Lung microvascular endothelial cell (primary cell): ENCODE measurements at regions not wholly inside any gene's neighbourhood (a gene's known extent, or its start where the extent isn't known, plus 50 kb on each side); places are given as distances from the start of the nearest gene placed in this dataset.
"Not testable (repeated sequence)": the region's sequence is repeated elsewhere in the genome, so short reads cannot be mapped to it uniquely, and the experiment has no call there.

ENCODE experiments used
- DNase-seq, 2 donors: peaks; one replicate each; pipeline versions ENCODE4 v3.0.0 to v3.0.0-alpha.2; 2010; ENCODE audit warnings: low read depth in 2 of 2

DNA sequence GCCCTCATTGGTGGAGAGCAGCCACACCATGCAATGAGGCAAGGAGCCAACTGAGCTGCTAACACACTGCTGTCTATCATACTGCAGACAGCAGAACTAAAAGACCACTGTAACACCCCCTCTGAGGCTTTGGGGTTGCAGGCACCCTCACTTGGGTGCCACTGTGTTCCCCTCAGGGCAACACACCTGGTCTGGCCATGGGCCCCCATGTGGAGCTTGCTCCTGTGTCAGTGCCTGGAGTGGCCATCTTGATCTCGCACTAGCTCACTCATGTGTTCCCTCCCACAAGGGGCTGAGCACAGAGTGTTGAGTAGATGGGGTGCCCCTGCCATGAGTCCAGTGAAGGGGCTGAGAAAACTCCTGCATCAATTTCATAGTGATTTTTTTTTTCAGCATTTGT lies 532.4 kb upstream of the FTMT start:
- no peak for DNase-seq

DNA sequence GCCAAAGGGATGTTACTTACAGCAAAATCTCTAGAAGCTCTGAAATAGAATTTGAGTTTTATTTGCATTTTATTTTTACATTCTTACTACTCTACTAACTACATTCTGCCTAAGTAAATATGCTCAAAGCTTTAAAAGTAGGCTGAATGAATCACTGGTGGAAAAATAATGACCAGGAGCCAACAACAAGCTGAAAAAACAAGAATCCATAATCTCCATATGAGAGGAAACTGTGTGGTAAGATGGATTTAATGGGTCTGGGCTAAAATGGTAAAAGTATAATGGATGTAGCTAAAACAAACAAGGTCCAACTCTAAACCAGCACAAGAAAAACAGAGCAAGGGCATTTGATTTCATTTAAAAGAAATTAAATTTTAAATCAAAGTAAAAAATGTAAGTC lies 525.8 kb upstream of the FTMT start:
- DNase-seq: peak in 1 of 2 donors; percentile 94

DNA sequence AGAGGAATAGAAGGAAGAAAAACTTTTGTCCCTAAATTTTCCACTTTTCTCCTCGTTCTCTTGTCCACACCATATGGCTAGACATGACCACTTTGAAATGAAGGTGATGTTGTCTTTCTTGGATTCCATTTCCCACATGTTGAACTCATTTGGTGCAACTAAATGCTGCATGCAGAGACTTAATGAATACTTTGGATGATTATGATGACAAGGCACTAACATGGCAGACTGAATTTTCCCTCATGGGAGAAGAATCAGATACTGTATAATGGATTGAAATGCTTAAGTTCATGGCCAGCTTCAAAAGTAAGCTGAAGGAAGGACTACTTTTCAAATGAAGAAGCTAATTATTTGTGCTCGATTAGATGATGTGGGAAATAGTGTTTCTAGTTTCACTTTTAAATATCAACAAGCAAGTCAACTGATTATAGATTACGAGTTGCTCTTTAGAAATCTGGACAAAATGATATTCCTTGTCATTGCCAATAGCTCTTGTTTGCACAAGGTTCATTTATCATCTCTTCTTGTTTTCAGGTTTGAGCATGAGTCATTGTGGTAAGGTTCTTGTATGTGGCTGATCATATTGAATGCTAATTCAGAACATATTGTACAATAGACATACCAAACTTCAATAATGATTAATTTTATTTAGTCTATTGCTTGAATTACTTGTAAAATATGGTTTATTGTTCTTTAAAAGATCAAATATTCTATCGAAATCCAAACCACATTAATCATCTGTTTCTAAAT lies 501.3 kb upstream of the FTMT start:
- DNase-seq: no peak

DNA sequence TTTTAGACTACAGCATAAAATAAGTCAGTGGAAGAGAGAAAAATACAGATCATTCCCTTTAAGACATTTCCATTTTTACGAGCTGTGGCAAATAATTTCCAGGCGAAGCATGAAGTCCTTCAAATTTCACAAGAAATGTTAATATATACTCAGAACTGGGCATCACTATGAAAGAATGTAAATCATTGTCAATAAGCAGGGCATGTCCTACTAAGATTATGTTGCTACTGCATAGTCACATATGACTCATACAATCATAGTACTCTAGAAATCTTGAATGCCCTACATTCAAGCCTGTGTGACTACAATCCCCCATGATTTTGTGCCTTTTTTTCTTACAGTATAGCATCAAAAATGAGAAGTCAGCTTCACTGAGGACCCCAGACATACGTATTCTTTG lies 485.2 kb upstream of the FTMT start:
- no peak for DNase-seq

DNA sequence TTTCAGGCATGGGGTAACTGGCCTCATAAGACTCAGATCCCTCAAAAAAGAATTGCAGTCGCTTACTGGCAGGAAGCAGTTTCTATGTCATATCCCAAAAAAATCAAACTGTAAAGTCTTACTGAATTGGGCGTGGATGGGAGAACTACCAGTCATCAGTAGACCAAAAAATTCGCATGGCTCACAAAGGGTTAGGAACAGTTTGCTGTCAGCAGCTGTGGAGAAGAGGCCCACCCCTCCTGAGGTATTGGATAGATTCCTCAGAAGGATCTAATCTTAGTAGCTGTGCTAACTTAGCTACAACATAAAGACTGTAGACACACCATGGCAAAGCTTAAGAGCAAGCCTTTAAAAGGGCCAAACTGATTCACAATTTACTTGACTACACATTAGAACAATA lies 478.3 kb upstream of the FTMT start:
- no peak for DNase-seq

DNA sequence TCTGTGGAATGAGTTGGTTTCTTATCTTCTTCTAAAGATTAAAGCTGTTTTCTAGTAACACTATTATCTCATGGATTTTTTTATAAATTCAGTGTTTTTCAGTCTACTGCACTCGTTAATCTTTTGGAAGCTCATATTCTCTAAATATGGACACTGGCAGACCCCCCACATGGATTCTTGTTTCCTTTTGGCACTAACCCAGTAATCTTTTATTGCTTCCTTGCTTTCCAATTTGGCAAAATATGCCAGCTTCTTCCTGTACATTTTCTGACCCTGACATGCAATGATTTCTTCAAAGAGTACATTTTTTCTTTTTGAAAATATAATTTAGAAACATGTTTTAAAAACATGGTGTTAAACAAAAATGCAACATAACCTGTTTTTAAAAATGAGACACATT lies 474.2 kb upstream of the FTMT start:
- DNase-seq: peak in 1 of 2 donors; percentile 55

DNA sequence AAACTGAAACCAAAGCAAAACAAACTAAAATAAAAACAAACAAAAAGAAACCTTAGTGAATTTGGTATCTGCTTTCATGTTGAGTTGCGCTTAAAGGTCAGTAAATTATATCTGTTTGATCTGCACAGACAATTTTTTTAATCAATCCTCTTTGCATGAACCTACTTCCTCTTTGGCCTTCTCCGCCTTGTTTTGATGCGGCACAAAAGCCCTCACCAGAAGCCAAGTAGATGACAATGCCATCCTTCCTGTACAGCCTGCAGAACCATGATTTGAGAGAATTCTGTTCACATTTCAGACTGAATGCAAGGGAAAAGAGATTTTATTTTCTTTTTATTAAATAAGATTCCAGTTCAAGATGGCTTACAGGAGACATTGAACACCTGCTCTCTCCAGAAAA lies 473.6 kb upstream of the FTMT start:
- peak in 1 of 2 donors; percentile 68 for DNase-seq

DNA sequence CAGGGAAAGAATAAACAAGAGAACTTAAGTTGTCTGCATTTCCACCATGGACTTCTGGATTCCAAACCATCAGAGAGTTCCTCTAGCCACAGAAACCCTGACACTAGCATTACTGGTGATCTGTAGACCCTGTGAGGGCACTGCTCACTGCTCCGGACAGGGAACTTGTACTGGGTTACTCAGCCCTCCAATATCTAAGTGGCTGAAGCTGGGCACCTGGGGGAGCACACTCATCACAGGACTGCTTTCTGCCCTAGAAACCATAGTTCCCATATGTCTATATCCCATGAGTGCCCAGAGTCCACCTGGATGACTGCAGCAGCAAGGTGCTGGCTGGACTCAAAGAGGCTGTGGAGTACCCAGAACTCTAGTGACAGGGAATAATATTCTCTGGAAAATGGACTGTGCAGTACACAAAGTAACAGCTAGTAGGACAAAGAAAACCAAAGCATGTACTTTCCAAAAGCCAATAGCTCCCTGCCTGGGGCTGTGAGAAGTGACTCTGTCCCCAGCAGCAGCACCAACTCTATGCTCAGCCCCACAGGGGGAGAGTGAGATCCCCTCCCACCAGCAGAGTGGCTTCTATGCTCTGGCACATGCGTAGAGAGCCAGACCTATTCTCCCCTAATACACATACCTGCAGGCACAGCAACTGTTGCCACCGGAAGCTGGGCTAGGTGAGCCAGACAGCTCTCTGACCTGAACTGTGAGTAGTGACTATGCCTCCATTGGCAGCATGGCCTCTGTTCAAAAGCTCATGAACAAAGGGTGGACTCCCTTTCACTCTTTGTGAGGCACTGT lies 472.9 kb upstream of the FTMT start:
- peak in 1 of 2 donors; percentile 19 for DNase-seq

DNA sequence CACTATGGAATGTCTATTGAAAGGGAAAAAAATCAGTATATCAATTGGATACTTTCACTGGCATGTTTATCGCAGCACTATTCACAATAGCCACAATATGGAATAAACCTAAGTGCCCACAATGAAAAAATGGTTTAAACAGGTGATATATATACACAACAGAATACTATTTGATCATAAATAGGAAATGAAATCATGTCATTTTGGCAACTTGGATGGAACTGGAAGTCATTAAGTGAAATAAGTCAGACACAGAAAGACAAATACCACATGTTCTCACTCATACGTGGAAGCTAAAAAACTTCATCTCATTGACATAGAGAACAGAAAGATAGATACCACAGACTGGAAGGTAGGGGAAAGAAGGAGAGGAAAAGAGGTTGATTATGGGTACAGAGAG lies 471.6 kb upstream of the FTMT start:
- DNase-seq: peak in 1 of 2 donors; percentile 67

DNA sequence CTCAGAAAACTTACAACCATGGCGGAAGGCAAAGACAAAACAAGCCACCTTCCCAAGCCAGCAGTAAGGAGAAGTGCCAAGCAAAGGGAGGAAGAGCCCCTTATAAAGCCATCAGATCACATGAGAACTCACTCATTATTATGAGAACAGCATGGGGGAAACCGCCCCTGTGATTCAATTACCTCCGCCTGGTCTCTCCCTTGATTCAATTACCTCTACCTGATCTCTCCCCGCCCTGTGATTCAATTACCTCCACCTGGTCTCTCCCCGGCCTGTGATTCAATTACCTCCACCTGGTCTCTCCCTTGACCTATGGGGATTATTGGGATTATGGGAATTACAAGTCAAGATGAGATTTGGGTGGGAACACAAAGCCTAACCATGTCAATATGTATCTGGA lies 467.3 kb upstream of the FTMT start:
- no peak for DNase-seq

DNA sequence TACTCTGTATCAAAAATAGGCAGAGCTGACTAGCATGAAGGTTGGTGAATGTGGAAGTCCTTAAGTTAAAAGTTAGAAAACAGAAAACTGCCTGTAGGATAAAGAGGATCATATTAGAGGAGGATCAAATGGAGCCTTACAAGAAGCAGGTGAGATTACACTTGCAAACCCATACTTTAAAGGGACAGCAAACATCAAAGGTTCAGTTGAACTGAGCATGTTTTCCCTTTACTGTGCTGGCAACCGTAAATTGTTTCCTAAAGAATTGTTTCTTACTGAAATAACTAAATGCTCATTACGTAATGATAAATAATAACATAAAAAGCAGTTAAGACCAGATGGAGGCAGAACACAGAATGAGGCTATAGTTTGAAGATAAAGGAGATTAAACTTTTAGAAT lies 465.3 kb upstream of the FTMT start:
- DNase-seq: no peak

DNA sequence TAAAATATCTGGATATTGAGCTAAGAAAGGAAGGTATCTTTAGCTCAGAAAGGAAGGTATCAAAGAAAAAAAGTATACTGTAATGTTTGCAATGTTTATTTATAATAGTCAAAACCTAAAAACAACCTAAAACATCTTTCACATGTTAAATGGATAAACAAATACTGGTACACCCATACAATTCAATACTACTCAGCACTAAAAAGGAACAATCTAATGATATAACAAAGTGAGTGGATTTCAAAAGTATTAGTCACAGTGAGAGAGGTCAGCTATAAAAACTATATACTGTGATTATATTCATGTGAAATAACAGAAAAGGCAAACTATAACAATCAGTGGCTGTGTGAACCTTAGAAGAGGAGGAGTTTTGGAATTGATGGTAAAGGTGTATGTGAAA lies 455.0 kb upstream of the FTMT start:
- no peak for DNase-seq

DNA sequence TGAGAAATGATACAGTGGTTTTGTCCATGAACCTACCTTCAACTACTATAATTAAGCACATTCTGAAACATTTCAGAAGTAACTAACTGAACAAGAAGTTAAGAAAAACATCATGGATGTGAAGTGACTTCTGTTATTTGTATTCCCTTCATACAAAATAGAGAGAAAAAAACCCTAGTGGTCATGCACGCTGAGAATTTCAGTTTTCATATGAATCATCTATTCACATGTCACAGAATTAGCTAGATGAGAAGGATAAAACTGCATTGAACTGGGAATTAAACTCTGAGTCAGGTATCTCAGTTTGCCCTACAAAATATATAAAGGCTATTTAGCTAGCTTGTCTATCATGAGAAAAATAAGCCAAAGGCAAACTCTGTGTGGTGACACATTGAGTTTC lies 451.8 kb upstream of the FTMT start:
- DNase-seq: no peak

DNA sequence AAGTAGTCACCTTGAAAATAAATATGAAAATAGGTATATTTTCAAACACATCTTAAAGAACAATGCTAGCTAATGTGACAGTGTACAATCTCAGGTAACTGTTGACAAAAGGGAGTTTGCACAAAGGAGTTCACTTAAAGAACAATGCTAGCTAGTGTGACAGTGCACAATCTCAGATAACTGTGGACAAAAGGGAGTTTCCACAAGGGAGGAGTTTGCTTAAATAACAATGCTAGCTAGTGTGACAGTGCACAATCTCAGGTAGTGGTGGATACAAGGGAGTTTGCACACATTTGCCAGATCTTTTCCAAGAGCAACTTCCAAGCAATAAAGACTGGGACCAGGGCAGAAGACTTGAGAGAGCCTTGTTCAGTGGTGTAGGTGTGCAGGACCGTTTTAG lies 442.9 kb upstream of the FTMT start:
- DNase-seq: peak in 1 of 2 donors; percentile 8

DNA sequence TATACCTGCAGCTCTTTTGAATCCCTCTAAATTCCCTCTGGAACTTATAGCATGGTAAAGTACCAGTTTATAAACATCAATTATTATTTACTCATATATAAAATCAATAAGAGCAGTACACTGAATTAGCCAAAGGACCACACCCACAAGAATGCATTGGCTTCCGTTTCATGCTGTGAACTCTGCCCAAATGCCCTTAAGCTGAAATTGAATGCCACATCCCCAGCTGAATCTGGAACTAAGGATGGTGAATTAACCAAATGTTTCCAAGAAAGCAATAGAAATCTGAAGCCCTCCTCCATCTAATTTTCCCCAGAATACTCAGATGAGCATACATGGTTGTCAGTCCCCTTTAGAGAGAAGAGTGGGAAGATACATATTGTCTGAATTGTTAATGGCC lies 436.4 kb upstream of the FTMT start:
- DNase-seq: no peak

DNA sequence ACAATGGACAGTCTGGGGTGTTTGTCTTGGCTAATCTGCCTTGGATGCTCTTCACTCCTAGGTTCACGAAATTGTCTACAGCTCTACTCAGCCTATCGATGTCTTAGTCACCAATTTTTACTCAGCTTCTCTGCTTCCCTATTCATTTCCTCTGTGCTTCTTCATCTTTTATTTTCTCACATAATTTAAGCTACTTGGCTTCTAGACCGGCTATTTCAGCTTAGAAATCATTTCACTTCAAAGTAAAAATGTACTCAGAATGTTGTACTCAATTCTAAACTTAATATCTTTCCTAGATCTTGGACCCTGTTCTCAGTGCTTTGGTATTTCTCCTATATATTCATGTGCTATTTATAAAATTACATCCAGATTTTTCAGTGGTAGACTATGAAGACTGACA lies 430.0 kb upstream of the FTMT start:
- no peak for DNase-seq

DNA sequence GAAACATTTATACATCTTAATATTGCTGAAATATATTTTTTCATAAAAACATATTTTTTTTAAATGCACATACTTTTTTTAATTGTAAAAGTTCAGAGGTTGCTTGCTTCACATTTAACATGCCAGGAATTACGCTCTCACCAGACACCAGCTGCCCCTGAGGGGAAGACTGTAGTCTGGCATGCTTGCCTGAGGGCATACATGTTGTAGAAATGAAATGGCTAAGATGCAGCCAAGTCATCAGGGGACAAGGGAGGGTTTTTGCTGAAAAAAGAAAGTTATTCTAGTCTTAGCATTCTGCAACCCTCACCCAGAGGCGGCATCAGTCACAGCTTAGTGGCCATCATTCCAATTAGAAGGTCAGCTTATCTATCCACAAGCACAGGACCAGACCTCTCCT lies 426.7 kb upstream of the FTMT start:
- DNase-seq: no peak

DNA sequence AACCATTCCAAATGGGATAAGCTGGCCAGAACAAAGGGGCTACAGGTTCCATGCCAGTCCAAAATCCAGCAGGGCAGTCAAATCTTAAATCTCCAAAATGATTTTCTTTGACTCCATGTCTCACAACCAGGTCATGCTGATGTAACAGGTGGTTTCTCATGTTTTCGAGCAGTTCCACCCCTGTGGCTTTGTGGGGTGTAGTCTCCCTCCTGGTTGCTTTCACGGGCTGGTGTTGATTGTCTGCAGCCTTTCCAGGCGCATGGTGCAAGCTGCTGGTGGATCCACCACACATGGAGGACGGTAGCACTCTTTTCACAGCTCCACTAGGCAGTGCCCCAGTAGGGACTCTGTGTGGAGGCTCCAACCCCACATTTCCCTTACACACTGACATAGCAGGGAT lies 425.5 kb upstream of the FTMT start:
- DNase-seq: no peak

DNA sequence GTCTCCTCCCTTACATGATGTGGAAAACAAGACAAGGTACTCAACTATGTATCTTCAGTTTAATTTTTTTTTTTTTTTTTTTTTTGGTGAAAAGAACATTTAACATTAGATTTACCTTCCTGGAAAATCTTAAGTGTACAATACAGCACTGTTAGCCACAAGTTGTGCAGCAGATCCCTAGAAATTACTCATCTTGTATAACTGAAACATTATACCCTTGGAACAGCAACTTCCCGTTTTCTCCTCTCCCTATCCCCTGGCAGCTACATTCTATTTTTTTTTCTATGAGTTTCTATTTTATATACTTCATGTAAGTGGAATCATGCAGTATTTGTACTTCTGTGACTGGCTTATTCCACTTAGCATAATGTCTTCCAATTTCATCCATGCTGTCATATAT lies 421.9 kb upstream of the FTMT start:
- no peak for DNase-seq

DNA sequence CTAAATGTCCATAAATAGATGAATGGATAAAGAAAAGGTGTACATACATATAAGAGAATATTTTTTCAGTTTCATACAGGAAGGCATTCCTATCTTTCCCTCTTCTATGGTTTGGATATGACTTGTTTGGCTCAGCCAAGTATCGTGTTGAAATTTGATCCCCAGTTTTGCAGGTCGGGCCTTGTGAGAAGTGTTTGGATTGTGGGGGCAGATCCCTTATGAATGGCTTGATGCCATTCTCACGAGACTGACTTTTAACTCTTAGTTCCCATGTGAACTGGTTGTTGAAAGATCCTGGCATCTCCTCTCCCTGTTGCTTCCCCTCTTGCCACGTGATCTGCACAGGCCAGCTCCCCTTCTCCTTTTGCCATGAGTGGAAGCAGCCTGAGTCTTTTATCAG lies 421.1 kb upstream of the FTMT start:
- no peak for DNase-seq

DNA sequence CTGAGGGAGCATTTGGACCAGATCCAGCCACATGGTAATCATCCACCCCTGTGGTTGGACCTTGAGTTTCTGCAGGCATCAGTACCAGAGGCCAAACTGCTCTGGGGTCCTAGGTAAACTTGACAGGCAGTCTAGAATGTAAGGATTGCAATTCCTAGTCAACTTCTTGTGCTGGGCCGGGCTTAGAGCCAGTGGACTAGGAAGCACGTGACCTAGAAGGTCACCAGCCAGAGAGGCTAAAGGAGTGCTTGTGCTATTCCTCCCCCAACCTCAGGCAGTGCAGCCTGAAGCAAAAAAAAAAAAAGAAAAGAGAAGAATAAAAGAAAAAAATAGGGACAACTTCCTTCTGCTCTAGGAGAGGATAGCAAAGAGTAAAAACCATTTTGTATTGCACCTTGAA lies 406.2 kb upstream of the FTMT start:
- DNase-seq: no peak

DNA sequence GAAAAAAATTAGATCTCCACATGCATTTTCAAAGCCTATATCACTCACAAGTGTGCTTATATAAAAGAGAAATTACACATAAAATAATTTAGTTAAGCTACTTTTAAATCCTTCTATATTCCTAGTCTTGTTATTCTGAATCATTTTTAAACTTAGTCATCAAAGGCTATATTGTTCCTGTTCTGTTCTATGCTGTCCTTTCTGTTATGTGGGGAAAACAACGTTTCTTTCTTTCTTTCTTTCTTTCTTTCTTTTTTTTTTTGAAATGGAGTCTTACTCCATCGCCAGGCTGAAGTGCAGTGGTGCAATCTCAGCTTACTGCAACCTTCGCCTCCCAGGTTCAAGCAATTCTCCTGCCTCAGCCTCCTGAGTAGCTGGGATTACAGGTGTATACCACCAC lies 389.2 kb upstream of the FTMT start:
- no peak for DNase-seq

DNA sequence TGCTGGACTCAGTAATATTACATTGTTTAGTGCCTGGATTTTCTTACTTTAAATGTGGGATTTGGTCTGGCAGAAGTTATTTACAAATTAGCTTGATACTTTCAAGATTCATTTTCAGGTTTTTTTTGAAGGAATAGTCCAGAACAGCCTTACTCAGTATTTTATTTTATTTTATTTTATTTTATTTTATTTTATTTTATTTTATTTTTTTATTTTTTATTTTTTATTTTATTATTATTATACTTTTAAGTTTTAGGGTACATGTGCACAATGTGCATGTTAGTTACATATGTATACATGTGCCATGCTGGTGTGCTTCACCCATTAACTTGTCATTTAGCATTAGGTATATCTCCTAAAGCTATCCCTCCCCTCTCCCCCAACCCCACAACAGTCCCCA lies 380.5 kb upstream of the FTMT start:
- DNase-seq: not testable (repeated sequence)
